Esophagus muscularis mucosa (tissue), 4 donors: ENCODE measurements at regions not wholly inside any gene's neighbourhood (a gene's known extent, or its start where the extent isn't known, plus 50 kb on each side); places are given as distances from the start of the nearest gene placed in this dataset.
"Not testable (repeated sequence)": the region's sequence is repeated elsewhere in the genome, so short reads cannot be mapped to it uniquely, and the experiment has no call there.

Source experiments
- DNase-seq: peaks from one replicate; pipeline ENCODE4 v3.0.0-alpha.2; 2017; ENCODE audit errors: extremely low spot score
- H3K27ac ChIP-seq, 4 donors: fragments of 200-600 bp; sonication (generic); replicated peaks in 1 of 4; 1 replicate in 3 of 4; 2 replicates in 1 of 4; pipeline ENCODE4 v1.5.1; 2016 to 2019; ENCODE audit warnings: mild to moderate bottlenecking in 1 of 4
- H3K27me3 ChIP-seq, 4 donors: fragments of 200-600 bp; sonication (generic); one replicate each; pipeline versions ENCODE4 v1.5.1 to v1.6.0; 2016 to 2019
- H3K36me3 ChIP-seq, 4 donors: fragments of 200-600 bp; sonication (generic); one replicate each; pipeline ENCODE4 v1.5.1; 2016 to 2019
- H3K4me1 ChIP-seq, 4 donors: fragments of 200-600 bp; sonication (generic); one replicate each; pipeline ENCODE4 v1.5.1; 2016 to 2019
- H3K4me3 ChIP-seq, 4 donors: fragments of 200-600 bp; sonication (generic); 1 replicate in 2 of 4; 2 replicates in 2 of 4; pipeline ENCODE4 v1.5.1; 2016 to 2019; ENCODE audit warnings: mild to moderate bottlenecking in 4 of 4, moderate library complexity in 1 of 4
- H3K9me3 ChIP-seq, 4 donors: fragments of 200-600 bp; sonication (generic); 1 replicate in 3 of 4; 2 replicates in 1 of 4; pipeline ENCODE4 v1.5.1; 2016 to 2019
- EP300 ChIP-seq: sonication (generic); formaldehyde crosslinking; IDR thresholded peaks from one replicate; pipeline ENCODE4 v1.6.1; 2017; ENCODE audit warnings: antibody characterized with exemption
- POLR2A ChIP-seq: fragments of 450-650 bp; IDR thresholded peaks from one replicate; pipeline ENCODE4 v1.6.1; 2017; ENCODE audit warnings: antibody characterized with exemption, moderate library complexity, mild to moderate bottlenecking, low read depth
- POLR2AphosphoS5 ChIP-seq, 2 donors: sonication (generic); formaldehyde crosslinking; IDR thresholded peaks; one replicate each; pipeline ENCODE4 v1.6.1; 2017; ENCODE audit warnings: antibody characterized with exemption in 2 of 2
- WGBS: methylation state at CpG from one replicate; pipeline ENCODE4 v1.1.5; 2018; 5-methylcytosine and 5-hydroxymethylcytosine counted together
- intact Hi-C: fragments of 100-400 bp; cut with DNase I; formaldehyde crosslinking; loops from one replicate; pipeline ENCODE4 v1.15.1; 2023
- TF ChIP-seq, protein P1 (sequence below), 3 experiments: fragments of 200-600 bp in 2 of 3; fragments of 450-650 bp in 1 of 3; sonication (generic) in 2 of 3; IDR thresholded peaks; one replicate each; pipeline ENCODE4 v1.5.1; 2017 to 2019; ENCODE audit warnings: antibody characterized with exemption in 3 of 3, mild to moderate bottlenecking in 2 of 3, moderate library complexity in 1 of 3

DNA sequence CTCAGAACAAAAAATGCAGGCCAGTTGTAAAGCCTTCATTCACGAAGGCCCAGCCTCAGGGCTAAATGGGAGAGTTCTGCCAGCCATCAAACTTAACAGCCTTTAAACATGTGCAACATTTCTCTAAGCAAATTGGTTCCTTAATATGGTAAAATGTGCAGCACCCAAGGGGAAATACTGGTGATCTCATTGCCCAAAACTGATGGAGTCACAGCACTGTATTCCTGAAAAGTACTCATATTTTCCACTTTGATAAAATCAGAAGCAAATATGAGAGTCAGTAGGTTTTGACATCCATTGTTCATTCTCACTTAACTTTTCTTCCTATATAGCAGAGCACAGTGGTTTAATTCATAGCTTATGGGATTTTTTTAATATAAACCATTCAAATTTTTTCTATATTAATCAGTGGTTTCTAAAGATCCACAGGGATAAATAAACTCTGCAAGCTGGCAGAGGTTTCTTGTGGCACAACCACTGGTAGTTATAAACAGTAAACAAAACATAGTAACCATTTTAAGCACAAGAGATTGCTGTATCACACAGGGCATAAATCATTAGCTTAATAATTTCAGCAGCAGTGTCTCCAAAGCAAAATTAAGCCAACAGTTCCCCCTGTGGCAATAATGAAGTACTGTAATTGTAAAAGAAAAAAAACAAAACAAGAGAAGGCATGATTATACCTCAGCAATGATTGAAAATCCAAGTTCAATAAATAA is 106.9 kb upstream of the LYPLAL1 start:
- TF ChIP-seq EP300, result no peak
- TF ChIP-seq, protein P1, sequence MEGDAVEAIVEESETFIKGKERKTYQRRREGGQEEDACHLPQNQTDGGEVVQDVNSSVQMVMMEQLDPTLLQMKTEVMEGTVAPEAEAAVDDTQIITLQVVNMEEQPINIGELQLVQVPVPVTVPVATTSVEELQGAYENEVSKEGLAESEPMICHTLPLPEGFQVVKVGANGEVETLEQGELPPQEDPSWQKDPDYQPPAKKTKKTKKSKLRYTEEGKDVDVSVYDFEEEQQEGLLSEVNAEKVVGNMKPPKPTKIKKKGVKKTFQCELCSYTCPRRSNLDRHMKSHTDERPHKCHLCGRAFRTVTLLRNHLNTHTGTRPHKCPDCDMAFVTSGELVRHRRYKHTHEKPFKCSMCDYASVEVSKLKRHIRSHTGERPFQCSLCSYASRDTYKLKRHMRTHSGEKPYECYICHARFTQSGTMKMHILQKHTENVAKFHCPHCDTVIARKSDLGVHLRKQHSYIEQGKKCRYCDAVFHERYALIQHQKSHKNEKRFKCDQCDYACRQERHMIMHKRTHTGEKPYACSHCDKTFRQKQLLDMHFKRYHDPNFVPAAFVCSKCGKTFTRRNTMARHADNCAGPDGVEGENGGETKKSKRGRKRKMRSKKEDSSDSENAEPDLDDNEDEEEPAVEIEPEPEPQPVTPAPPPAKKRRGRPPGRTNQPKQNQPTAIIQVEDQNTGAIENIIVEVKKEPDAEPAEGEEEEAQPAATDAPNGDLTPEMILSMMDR (IDR thresholded peaks at IDR 0.05), result peak; percentile 16 to 50 (median 47)
- WGBS, result 29% methylated on average over 1 of the region's 1 CpG
- H3K4me1 ChIP-seq, result peaks cover 0 to 15% (median 9%) of the 10 kb centered on the region in 4 donors
- H3K9me3 ChIP-seq, result no peaks in the 10 kb centered on the region
- no peak for DNase-seq
- no peaks in the 10 kb centered on the region for H3K36me3 ChIP-seq
- no peaks in the 10 kb centered on the region for H3K27me3 ChIP-seq
- H3K4me3 ChIP-seq, result no peak overlapping the region
- intact Hi-C loops, result loop anchor here (10.0 kb wide), 1 partner anchor 722 kb away; the partner anchor contains the start of gene TGFB2
- H3K27ac ChIP-seq, result no peak overlapping the region

DNA sequence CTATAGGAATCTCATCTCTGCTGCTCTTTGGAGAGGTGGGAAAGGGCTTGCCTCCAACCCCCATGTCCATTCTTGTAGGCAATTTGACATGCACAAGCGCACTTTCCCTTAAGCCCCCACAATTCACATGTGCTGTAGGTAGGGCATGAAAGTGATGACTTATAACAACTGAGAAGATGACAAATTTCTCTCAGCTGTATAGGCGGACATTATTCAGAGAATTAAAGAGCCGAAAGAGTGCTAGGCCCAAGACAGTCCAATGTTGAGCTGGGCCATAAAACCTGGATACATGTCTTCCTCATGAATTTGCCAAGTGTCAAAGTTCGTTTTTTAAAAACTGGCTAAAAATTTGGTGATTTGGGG is 106.3 kb upstream of the LYPLAL1 start:
- Histone ChIP-seq H3K36me3 (no peaks in the 10 kb centered on the region), H3K27me3 (no peaks in the 10 kb centered on the region), H3K27ac (no peak overlapping the region), H3K4me3 (no peak overlapping the region), H3K4me1 (peaks cover 0 to 15% (median 9%) of the 10 kb centered on the region in 4 donors), H3K9me3 (no peaks in the 10 kb centered on the region)
- DNase-seq, result no peak
- intact Hi-C loops, result loop anchor here (10.0 kb wide), 1 partner anchor 723 kb away; the partner anchor contains the start of gene TGFB2
- TF ChIP-seq, protein P1 (IDR thresholded peaks at IDR 0.05), result no peak
- TF ChIP-seq POLR2A (no peak), EP300 (no peak), POLR2AphosphoS5 (IDR thresholded peaks at IDR 0.05) (no peak)
- over 99% methylated on average over 4 of the region's 4 CpGs for WGBS

DNA sequence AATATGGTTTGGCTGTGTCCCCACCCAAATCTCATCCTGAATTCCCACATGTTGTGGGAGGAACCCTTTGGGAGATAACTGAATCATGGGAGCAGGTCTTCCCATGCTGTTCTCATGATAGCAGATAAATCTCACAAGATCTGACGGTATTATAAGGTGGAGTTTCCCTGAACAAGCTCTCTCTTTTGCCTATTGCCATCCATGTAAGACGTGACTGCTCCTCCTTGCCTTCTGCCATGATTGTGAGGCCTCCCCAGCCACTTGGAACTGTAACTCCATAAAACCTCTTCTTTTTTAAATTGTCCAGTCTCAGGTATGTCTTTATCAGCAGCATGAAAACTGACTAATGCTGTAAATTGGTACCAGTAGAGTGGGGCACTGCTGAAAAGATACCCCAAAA is 103.3 kb upstream of the LYPLAL1 start:
- intact Hi-C loops, result not testable (repeated sequence)

DNA sequence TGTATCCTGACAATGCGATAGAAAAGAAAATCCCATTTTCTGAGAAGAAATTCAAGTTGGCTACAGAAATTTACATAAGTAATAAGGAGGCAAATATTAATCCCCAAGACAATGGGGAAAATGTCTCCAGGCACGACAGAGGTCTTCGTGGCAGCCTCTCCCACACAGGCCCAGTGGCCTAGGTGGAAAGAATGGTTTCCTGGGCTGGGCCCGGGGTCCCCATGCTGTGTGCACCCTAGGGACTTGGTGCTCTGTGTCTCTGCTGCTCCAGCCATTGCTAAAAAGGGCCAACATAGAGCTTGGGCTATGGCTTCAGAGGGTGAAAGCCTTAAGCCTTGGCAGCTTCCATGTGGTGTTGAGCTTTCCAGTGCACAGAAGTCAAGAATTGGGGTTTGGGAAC is 102.5 kb upstream of the LYPLAL1 start:
- H3K27ac ChIP-seq, result no peak overlapping the region
- H3K27me3 ChIP-seq, result no peaks in the 10 kb centered on the region
- peaks cover 0 to 12% (median 9%) of the 10 kb centered on the region in 4 donors for H3K4me1 ChIP-seq
- intact Hi-C loops, result no loop called here
- WGBS, result 93% methylated on average over 4 of the region's 4 CpGs
- no peak for DNase-seq
- TF ChIP-seq POLR2A, result no peak
- TF ChIP-seq, protein P1 (IDR thresholded peaks at IDR 0.05), result no peak
- TF ChIP-seq EP300, result no peak
- TF ChIP-seq POLR2AphosphoS5 (IDR thresholded peaks at IDR 0.05), result no peak
- no peaks in the 10 kb centered on the region for H3K9me3 ChIP-seq
- no peaks in the 10 kb centered on the region for H3K36me3 ChIP-seq
- H3K4me3 ChIP-seq, result no peak overlapping the region

More for the DNA sequence above, 103.3 kb upstream of the LYPLAL1 start:
- H3K9me3 ChIP-seq, DNase-seq, H3K36me3 ChIP-seq, H3K27me3 ChIP-seq, H3K4me3 ChIP-seq, H3K27ac ChIP-seq: not testable (repeated sequence)
- H3K4me1 ChIP-seq, result peaks cover 0 to 15% (median 9%) of the 10 kb centered on the region in 4 donors
- WGBS, result 95% methylated on average over 2 of the region's 2 CpGs

DNA sequence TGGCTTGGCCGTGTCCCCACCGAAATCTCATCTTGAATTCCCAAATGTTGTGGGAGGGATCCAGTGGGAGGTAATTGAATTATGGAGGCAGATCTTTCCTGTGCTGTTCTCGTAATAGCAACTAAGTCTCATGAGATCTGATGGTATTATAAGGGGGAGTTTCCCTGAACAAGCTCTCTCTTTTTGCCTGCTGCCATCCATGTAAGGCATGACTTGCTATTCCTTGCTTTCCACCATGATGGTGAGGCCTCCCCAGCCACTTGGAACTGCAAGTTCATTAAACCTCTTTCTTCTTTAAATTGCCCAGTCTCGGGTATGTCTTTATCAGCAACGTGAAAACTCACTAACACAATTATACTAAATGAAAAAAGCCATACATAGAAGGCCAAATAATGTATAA is 101.3 kb upstream of the LYPLAL1 start:
- Histone ChIP-seq H3K9me3 (no peaks in the 10 kb centered on the region), H3K27me3 (no peaks in the 10 kb centered on the region), H3K27ac (no peak overlapping the region), H3K36me3 (no peaks in the 10 kb centered on the region), H3K4me1 (peaks cover 0 to 5% (median under 1%) of the 10 kb centered on the region in 4 donors), H3K4me3 (no peak overlapping the region)
- intact Hi-C loops, result no loop called here
- WGBS, result 94% methylated on average over 5 of the region's 5 CpGs
- TF ChIP-seq POLR2AphosphoS5 (IDR thresholded peaks at IDR 0.05), result no peak
- TF ChIP-seq POLR2A, result no peak
- no peak for DNase-seq
